PC-9 (cell line): ENCODE measurements at regions not wholly inside any gene's neighbourhood (a gene's known extent, or its start where the extent isn't known, plus 50 kb on each side); places are given as distances from the start of the nearest gene placed in this dataset.

Experiments
- CTCF ChIP-seq: fragments of 200-600 bp; sonication (generic); conservative IDR thresholded peaks from 2 replicates; pipeline ENCODE4 v1.6.1; 2017; ENCODE audit warnings: mixed run types, antibody characterized with exemption, mild to moderate bottlenecking, moderate library complexity
- EZH2 ChIP-seq: fragments of 200-600 bp; sonication (generic); IDR thresholded peaks from 2 replicates; pipeline ENCODE4 v1.8.0; 2017; ENCODE audit warnings: antibody characterized with exemption, low read depth

GRCh38 chr4:53906606-53907190, 157.7 kb downstream of the CHIC2 start:
- no peak for TF ChIP-seq EZH2
- TF ChIP-seq CTCF: no peak
